Colonic mucosa (tissue), 4 donors: ENCODE measurements at regions not wholly inside any gene's neighbourhood (a gene's known extent, or its start where the extent isn't known, plus 50 kb on each side); places are given as distances from the start of the nearest gene placed in this dataset.

ENCODE experiments used
- DNase-seq: peaks from one replicate; pipeline ENCODE4 v3.0.0-alpha.2; 2020
- H3K27ac ChIP-seq: fragments of 200-600 bp; one replicate; pipeline ENCODE4 v1.8.0; 2021
- H3K27me3 ChIP-seq: fragments of 200-600 bp; one replicate; pipeline ENCODE4 v1.8.0; 2021
- H3K36me3 ChIP-seq: fragments of 200-600 bp; one replicate; pipeline ENCODE4 v1.8.0; 2021
- H3K4me1 ChIP-seq: fragments of 200-600 bp; one replicate; pipeline ENCODE4 v1.8.0; 2021; ENCODE audit warnings: mild to moderate bottlenecking
- H3K4me3 ChIP-seq: fragments of 200-600 bp; one replicate; pipeline ENCODE4 v1.8.0; 2021
- H3K9ac ChIP-seq, 2 donors: one replicate each; pipeline ENCODE4 v1.7.0; 2013; ENCODE audit warnings: control low read depth in 2 of 2, low read depth in 2 of 2, low read length in 2 of 2
- H3K9me3 ChIP-seq: fragments of 200-600 bp; one replicate; pipeline ENCODE4 v1.8.0; 2021
- CTCF ChIP-seq: fragments of 200-600 bp; IDR thresholded peaks from one replicate; pipeline ENCODE4 v1.8.0; 2022; ENCODE audit warnings: antibody characterized with exemption, mild to moderate bottlenecking
- intact Hi-C: fragments of 100-400 bp; cut with DNase I; formaldehyde crosslinking; loops from one replicate; pipeline ENCODE4 v1.14.1; 2022
- donor health status: healthy.
- donor health status: DM: no; HTN: no; CAD: no.
- donor health status: DM: no; HTN: no; CAD: no.

DNA sequence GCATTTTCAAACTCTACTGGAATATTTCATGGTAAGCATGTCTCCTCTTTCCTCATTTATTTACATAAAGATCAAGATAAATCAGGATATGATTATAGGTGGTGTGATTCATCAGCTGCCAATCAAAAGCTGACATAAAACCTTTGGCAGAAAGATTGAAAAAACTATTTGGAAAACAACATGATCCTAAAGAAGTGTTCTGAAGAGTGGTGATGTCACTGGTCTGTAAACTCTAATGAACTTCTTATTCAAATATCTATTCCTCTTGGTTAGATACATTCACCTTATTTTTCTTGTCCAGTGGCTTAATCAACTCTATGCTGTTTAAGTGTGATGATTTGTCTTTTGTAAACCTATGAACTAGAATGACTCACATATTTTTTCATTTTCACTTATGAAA lies 535.5 kb upstream of the CITED2 start:
- H3K4me1 ChIP-seq: no peaks in the 10 kb centered on the region
- no peak for TF ChIP-seq CTCF
- no peaks in the 10 kb centered on the region for H3K36me3 ChIP-seq
- no peak overlapping the region for H3K4me3 ChIP-seq
- H3K27ac ChIP-seq: no peak overlapping the region
- no peaks in the 10 kb centered on the region for H3K9me3 ChIP-seq
- no peak overlapping the region for H3K9ac ChIP-seq
- H3K27me3 ChIP-seq: no peaks in the 10 kb centered on the region
- no peak for DNase-seq
- intact Hi-C loops: no loop called here

DNA sequence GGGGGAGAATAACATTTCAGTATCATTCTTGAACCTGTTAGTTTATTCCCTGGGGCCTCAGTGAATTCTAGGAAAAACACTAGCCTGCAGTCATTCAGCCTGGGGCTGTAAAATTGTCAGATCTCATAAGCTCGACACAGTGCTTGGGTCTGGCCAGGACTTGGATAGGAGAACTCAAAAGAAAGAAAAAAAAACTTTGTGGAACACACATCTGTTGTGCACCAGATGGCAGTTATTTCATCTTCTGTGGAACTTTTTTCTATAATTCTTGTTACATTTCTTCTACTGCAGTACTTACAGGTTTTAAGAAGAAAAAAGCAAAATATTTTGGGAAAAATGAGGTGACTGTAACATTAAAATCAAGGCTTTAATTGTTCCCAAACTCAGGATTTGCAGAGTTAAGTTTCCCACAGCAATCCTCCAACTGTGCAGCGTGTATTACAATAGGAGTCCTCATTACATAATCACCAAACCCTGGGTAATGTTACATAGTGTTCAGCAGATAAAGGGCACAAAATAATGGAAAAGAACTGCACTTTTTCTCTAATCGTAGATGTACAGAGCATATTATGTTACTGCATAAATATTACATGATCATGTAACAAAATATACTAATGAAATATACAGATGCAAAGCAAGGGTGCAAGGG lies 531.1 kb upstream of the CITED2 start:
- H3K9me3 ChIP-seq: no peaks in the 10 kb centered on the region
- H3K36me3 ChIP-seq: no peaks in the 10 kb centered on the region
- H3K4me1 ChIP-seq: peaks cover 6% of the 10 kb centered on the region
- intact Hi-C loops: no loop called here
- no peak overlapping the region for H3K27ac ChIP-seq
- no peak overlapping the region for H3K9ac ChIP-seq
- H3K27me3 ChIP-seq: no peaks in the 10 kb centered on the region
- TF ChIP-seq CTCF: no peak
- H3K4me3 ChIP-seq: no peak overlapping the region
- no peak for DNase-seq

DNA sequence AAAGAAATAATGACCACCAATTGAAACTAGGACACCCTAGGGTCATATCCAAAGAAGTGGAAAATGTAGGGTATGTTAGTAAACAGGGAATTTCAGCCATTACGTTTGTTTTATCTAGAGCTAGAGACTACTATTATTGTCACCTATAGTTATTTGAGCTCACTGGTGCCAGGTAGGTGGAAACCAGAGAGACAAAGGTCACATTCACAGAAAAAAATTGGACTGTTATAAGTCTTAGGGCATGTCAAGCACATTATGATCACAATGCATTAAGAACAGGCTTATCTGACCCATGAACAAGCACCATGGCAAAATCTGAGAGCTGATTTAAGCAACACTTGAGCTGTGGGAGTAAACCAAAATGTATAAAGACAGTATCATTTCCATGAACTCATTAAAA lies 530.1 kb upstream of the CITED2 start:
- Histone ChIP-seq H3K9ac (no peak overlapping the region), H3K9me3 (no peaks in the 10 kb centered on the region), H3K36me3 (no peaks in the 10 kb centered on the region), H3K4me3 (no peak overlapping the region), H3K27ac (peak overlapping the region; percentile 56), H3K27me3 (no peaks in the 10 kb centered on the region), H3K4me1 (peaks cover 6% of the 10 kb centered on the region)
- no peak for TF ChIP-seq CTCF
- no peak for DNase-seq
- intact Hi-C loops: no loop called here

DNA sequence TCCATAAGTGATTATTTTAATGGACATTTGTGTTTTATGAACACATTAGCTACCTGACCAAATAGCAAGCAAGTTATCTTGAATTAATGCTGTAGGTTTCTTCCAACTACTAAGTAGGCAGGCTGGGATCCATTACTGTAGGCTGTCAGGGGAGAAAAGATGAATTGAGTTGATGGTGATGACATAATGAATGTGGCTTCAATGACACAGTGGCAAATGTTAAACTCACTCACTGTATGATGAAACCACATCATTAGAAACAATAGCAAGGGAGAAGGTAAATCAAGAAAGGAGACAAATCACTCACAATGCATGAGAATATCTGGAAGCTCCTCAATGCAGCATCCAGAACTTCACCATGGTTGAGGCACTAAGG lies 529.7 kb upstream of the CITED2 start:
- intact Hi-C loops: no loop called here
- no peak for TF ChIP-seq CTCF
- no peak for DNase-seq
- H3K9me3 ChIP-seq: no peaks in the 10 kb centered on the region
- H3K4me3 ChIP-seq: no peak overlapping the region
- H3K36me3 ChIP-seq: no peaks in the 10 kb centered on the region
- H3K27ac ChIP-seq: peak overlapping the region; percentile 56
- no peaks in the 10 kb centered on the region for H3K27me3 ChIP-seq
- peaks cover 6% of the 10 kb centered on the region for H3K4me1 ChIP-seq
- H3K9ac ChIP-seq: no peak overlapping the region

- H3K9me3 ChIP-seq: no peaks in the 10 kb centered on the region
- H3K4me1 ChIP-seq: peaks cover 6% of the 10 kb centered on the region
- no peaks in the 10 kb centered on the region for H3K36me3 ChIP-seq
- intact Hi-C loops: no loop called here
- peak; percentile 66 for DNase-seq
- TF ChIP-seq CTCF: no peak
- no peak overlapping the region for H3K9ac ChIP-seq
- no peak overlapping the region for H3K4me3 ChIP-seq
- H3K27me3 ChIP-seq: no peaks in the 10 kb centered on the region
- peak overlapping the region; percentile 56 for H3K27ac ChIP-seq
Measured at GRCh38 chr6:139903411-139904157, 529.1 kb upstream of the CITED2 start.
